ENCODE measurements at regions not wholly inside any gene's neighbourhood (a gene's known extent, or its start where the extent isn't known, plus 50 kb on each side); places are given as distances from the start of the nearest gene placed in this dataset.
"Not testable (repeated sequence)": the region's sequence is repeated elsewhere in the genome, so short reads cannot be mapped to it uniquely, and the experiment has no call there.

DNA sequence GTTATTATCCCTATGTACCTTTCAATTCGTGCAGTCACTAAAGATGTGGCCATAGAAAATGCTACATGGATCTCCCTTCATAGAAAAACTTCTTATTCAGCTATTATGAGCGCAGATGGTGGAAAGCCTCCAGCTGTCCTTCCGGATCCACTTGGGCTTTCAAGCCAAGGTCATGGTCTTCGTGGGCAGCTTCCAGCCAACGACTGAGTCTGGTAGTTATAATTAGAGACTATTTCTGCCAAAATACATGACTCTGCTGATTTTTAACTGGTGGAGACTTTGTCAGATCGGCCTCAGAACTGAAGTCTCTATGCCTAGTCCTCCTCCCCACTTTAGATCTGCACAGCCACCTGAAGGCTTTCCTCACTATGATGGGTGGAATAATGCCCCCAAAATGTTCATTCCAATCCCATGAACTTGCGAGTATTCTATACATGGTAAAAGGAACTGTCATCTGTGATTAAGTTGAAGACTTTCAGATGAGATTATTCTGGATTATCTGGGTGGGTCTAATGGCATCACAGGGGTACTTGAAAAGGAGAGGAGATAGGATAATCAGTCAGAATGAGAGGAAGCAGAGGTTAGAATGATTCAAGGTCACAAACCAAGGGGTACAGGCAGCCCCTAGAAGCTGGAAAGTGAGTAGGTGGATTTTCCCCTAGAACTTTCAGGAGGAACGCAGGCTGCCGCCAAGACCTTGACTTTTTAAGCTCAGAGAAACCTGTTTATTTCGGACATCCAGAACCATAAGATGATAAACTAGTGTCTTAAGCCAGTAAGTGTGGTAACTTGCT is 171.1 kb upstream of the CXCL13 start:
- ATAC-seq (peak; percentile 75), DNase-seq (ENCODE audit: low spot score) (peak; percentile 71)

DNA sequence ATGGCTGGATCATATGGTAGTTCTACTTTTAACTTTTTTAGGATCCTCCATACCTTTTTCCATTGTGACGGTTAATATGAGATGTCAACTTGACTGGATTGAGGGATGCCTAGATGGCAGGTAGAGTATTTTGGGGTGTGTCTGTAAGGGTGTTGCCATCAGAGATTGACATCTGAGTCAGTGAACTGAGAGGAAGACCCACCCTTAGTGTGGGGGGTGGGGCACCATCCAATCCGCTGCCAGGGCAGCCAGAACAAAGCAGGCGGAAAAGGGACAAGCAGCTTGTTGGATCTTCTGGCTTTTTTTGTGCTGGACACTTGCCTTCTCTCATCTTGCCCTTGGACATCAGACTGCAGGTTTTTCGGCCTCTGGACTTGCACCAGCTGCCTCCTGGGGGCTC is 168.5 kb upstream of the CXCL13 start:
- ATAC-seq (no peak), DNase-seq (ENCODE audit: low spot score) (no peak)

DNA sequence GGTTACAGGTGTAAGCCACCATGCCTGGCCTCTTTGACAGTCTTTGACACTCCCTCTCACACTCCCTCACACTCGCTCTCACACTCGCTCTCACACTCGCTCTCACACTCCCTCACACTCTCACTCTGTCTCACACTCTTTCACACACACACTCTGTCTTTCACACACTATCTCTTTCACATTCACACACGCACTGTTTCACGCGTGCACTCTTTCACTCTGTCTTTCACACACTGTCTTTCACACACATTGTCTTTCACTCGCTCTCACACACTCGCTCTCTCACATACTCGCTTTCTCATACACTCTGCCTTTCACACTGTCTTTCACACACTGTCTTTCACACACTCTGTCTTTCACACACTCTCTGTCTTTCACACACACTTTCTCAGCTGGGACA is 167.1 kb upstream of the CXCL13 start:
- ATAC-seq (no peak), DNase-seq (ENCODE audit: low spot score) (no peak)

DNA sequence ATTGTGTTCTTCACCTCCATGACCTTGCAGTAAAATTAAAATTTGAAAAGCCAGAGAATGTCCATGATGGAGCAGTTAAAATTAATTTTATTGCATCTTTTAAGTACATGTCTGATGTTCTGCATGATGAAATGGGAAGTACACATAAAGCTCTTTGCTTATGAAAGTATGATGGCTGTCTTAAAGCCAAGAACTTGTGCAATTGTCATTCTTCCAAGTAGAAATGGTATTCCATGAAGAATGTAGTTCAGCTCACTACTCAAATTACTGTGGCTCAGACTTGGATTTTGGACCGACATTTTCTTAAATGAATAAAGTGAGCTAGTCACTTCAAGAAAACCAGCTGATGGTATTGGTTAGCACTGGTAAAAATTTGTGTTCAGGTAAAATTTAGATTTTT is 161.7 kb upstream of the CXCL13 start:
- ATAC-seq (no peak), DNase-seq (ENCODE audit: low spot score) (no peak)

DNA sequence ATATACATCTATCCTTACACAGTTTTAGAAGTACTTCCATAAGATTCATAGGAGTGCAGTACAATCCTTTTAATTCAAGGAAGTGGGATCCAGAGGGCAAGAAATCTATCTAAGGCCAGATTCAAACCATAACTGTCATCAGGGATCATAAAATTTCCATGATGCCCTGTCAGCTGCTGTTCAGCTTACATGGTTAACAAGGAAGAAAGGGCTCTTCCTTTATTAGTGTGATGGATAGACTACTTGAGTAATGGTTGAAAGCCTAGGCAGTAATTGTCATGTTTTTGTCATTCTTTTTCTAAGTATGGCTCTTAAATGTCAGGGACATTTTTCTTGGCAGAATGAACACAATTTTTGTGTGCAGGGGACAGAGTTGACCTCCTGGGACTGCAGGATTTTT is 159.8 kb upstream of the CXCL13 start:
- ATAC-seq (no peak), DNase-seq (ENCODE audit: low spot score) (no peak)

DNA sequence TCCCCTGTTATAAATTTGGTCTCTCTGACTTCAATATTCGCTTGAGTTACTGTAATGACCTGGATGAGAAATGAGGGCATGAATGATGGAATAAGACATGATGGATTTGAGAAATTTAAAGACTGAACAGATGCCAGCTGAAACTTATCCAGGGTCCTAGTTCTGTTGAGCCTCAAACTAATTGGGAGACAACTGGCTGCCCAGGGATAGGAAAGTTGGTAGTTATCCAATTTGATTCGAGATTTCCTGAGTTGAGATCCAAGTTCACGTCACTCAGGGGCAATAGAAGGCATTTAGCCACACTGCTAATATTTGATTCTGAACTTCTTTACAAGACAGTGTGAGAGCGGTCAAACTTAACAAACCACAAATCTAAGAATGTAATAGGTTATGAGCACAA is 159.0 kb upstream of the CXCL13 start:
- ATAC-seq = peak; percentile 25

DNA sequence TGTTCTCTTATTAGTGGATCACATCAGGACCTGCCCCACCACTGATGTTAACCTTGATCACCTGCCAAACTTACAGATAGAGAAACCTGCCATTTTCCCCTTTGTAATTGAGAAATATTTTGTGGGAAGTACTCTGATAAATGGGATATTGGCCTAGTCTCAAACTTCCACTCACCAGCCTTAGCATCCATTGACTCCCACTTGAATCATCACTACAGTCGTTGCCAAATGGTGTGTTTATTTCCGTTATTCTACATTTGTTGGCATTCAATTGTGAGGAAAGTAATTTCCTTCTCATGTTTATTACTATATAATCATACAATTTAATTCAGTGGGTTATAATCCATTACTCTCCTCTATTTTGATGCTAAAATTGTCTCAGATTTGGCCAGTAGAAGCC is 156.4 kb upstream of the CXCL13 start:
- ATAC-seq (no peak), DNase-seq (ENCODE audit: low spot score) (no peak)

More for the DNA sequence above, 159.0 kb upstream of the CXCL13 start:
- DNase-seq (ENCODE audit: low spot score) = no peak

DNA sequence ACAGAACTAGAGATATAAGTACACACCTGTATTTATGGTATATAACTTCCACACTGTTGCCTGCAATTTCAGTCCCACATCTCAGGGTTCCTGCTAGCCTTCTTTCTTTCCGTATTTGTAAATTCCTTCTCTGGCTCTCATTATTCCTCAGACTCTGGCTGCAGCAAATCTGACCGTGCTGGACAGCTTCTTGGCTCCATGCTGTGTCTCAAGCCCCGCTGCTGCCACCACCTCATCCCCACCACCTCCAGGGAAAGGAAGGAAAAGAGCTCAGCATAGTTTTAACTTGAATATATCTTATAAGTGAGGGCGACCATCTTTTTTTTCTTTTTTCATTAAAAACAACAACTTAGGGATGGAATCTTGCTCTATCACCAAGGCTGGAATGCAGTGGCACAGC is 155.6 kb upstream of the CXCL13 start:
- ATAC-seq = no peak
- DNase-seq (ENCODE audit: low spot score) = no peak

DNA sequence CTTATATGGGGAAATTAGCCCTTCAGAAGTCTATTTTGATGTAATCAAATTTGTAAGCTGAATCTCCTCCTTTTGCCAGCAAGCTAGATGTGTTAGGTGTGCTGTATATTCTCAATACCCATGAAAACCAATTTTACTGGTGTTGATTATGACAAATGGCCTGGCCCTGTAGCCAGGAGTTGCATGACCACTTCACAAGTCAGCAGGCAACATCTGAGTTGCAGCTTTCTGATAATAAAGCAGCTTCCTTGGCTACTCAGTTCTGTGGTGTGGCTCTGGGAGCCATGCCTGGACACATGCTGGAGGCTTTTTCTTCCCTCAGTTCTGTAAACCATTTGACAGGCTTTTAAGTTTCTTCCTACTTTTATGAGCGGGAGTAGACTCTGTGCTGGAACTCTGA is 154.1 kb upstream of the CXCL13 start:
- no peak for ATAC-seq
- no peak for DNase-seq (ENCODE audit: low spot score)

DNA sequence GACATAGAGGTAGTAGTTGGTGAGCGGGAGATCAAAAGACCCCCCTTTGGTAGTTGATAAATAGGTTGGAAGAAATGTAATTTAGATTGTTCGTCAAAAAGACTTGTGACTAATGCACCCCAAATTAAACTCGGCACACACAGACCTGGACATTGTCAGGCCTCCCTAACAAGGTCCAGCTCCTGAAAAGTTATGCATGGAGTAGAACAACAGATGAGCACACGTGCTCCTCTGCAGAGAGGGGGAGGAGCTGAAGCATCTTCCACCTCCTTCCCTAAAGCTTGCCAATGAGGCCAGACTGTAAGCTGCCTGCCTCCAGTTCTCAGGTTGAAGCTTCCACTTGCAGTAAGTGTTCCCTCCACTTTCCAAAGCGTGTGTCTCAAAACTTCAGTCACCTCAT is 153.5 kb upstream of the CXCL13 start:
- ATAC-seq; DNase-seq (ENCODE audit: low spot score): not testable (repeated sequence)

DNA sequence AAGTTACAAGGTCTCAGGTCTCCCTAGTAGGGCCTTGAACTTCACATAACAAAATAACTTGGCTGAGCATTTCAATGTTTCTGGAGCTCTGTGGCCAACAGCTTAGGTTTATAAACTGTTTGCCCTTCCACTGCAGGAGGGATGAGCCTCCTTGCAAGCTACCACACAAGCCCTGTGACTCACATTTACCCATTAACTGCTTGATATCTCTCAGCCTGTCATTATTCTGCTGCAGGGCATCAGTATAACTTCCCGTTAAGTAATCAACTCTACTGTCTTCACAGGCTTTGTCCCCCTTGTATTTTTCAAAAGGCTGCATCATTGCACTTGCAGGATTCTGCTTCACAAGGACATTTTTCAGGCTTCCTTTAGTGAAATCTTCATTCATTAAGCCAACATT is 151.7 kb upstream of the CXCL13 start:
- ATAC-seq (no peak), DNase-seq (ENCODE audit: low spot score) (no peak)

DNA sequence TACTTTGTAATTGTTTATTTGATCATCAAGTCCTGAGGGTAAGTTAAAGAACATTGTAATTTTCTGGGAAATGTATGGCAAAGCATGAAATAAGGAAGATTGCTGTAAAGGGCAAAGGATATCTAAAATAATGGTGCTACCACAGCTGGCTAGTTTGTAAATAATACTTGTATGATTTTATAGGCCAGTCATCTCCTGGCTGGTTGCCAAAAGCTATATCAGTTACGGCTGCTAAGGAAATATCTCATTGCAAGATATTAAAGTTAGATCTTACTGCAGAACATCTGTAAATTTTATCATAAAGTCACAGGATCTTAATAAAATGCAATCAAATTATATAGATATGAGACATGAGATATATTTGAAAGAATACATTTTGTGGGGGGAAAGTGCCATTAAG is 150.8 kb upstream of the CXCL13 start:
- DNase-seq (ENCODE audit: low spot score) (no peak), ATAC-seq (no peak)

DNA sequence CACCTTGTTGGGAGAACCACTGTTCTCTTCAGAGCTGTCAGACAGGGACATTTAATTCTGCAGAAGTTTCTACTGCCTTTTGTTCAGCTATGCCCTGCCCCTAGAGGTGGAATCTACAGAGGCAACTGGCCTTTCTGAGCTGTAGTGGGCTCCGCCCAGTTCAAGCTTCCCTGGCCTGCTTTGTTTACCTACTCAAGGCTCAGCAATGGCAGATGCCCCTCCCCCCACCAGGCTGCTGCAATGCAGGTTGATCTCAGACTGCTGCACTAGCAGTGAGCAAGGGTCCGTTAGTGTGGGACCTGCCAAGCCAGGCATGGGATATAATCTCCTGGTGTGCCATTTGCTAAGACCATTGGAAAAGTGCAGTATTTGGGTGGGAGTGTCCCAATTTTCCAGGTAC is 141.5 kb upstream of the CXCL13 start:
- DNase-seq (ENCODE audit: low spot score); ATAC-seq: not testable (repeated sequence)

DNA sequence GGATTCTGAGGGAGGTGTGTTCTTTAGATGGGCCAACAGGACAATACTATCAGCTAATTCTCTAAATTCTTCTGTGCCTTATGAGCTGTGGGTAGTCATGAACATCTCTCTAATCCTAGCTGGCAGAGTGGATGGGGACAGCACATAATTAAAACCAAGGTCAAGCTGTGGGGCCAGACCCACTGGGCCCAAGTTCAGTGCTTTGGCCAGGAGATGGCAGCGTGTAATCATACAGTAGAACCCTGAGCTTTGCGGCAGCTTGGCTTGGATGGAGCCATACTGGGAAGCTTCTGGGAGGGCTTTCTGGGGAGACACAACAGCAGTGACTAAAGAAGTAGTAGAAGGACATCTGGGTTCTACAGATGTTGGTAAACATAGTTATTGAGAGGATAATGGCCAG is 140.3 kb upstream of the CXCL13 start:
- ATAC-seq (peak; percentile 99), DNase-seq (ENCODE audit: low spot score) (peak; percentile 58)

DNA sequence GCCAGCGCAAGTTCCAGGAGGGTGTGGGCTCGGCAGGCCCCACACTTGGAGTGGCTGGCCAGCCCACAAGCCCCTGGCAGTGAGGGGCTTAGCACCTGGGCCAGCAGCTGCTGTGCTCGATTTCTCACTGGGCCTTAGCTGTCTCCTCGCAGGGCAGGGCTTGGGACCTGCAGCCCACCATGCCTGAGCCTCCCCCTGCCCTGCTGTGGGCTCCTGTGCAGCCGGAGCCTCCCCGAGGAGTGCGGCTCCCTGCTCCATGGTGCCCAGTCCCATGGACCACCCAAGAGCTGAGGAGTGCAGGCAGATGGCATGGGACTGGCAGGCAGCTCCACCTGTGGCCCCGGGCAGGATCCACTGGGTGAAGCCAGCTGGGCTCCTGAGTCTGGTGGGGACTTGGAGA is 139.2 kb upstream of the CXCL13 start:
- DNase-seq (ENCODE audit: low spot score) (no peak), ATAC-seq (no peak)

DNA sequence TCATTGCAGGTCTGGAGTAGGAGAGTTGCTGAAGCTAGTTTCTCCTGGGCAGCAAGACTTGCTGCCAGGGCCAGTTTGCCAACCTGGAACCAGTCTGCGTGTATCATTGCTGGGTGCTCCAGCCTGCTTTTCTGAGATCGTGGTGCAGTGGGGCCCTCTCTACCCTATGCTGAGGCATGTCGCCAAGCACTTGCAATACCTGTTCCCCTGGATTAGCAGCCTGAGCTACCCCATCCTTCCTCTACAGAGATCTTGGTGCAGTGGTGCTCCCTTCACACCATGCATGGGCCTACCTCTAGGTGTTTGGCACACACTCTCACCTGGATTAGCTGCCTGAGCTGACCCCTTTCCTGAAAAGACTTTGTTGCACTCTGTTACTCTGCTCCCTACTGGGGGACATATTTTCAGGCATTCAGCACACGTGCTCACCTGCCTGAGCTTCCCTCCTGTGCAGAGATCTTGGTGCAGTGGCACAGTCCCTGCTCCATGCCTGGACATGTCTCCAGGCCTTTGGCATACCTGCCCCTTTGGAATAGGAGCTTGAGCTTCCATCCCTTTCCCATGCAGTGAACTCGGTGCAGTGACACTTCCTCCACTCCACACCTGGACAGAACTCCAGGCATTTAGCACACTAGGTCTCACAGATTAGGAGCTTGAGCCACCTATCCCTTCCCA is 133.7 kb upstream of the CXCL13 start:
- no peak for ATAC-seq

DNA sequence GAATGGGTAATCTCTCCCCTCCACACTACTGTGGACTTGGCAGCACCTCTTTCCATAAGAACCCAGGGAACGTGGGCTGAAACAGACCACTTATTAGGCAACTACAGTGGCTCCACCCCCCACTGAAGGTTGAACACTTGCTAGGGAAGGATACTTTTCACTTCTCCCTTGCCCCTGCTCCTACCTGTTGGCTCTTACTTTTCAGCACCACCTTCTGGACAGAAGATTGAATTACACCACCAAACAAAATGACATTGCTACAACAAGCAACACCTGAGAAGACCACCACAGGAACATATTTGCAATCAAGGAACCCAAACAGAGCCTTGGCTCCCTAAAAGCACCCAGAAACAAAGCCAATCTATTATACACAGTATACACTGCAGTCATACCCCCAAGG is 132.1 kb upstream of the CXCL13 start:
- ATAC-seq (peak; percentile 81), DNase-seq (ENCODE audit: low spot score) (no peak)

More for the DNA sequence above, 133.7 kb upstream of the CXCL13 start:
- no peak for DNase-seq (ENCODE audit: low spot score)

DNA sequence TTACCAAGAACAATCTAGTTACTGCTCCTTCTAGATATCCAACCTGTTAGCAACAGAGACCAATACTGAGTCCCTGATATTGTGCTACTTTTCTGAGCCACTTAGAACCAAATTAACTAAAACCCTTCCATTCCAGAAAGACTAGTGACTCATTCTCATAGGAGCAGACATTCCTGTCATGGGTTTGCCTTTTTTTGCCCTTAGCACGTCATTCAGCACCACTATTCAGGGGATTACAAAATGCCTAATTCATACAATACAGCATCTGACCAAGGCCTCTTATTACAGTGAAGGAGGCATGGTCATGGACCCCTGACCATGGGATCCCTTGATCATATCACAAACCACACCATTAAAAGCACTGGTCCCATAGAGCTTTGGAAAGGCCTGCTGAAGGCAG is 123.8 kb upstream of the CXCL13 start:
- DNase-seq (ENCODE audit: low spot score) (no peak), ATAC-seq (no peak)

DNA sequence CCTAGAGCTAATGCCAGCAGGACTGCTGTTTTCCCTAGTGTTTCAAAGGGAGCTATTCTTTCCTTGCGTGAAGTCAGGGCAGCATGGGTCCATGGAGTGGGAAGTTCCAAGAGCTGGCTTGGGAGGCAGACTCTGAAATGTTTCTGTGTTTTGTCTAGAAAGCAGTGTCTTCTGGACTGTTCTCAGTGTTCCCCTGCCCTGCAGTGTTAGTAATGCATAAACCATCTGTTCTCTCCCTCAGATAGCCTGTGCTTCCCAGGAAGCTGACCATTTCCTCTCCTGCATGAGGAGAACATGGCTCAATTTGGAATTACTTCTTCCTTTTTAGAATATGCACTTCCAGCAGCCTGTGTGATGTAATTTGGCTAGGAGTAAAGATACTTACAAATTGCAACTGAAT is 116.7 kb upstream of the CXCL13 start:
- no peak for DNase-seq (ENCODE audit: low spot score)
- peak; percentile 19 for ATAC-seq

DNA sequence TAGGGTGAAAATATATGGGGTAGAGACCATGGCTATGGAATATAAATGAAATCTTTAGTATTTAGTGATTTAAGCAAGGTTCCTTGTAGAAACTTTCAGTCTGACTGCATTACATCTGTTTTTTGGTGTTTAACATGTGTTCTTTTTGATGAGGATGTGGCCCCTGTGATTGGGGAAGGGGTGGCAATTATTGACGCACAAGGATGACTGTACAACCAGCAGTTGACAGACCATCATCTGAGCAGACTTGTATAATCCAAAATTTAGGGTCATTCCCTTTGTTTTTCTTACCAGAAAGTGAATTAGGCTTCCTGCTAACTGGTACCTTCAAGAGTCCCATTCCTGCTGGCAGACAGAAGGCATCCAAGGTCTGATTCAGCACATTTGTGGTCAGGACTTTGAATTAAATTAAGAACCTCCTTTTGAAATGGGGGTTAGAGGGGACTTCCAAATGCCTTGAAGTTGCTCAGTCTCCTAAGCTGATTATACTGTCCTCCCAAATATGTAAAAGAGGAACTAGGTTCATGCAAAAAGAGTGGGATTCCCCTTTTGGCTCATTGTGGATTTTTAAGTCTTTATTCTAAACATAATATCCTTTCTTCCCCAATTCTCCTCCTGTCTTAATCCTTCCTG is 112.4 kb upstream of the CXCL13 start:
- no peak for ATAC-seq

DNA sequence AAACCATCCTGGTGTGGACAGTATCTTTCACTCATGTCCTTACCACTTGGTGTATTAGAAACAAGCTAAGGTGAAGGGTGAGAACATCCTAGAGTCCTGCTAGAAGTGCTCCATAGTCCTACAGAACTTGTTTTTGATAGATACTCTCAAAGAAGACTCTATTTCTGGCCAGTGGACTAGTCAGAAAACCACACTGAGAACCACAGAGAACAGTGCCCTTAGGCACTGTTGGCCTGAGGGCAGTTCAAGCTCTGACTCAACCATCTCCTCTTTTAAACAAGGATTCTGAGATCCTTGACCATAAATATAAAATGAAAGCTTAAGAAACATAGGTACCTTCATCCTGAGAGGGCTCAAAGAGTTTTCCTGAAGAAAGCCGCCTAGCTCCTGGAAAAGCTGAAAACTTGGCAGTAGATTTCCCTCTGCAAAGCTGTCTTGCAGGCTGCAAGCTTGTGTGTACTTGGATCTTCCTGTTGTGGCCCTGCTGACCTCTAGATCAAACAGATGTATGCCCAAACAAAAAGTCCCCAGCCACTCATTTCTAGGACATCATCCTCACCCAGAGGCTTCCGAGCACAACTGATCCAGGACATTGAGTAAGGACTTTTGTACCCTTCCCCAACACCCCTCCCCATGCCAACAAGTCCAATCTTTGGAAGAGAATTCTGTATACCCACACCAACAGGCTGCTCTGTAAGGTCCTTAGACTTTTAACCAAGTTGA is 111.6 kb upstream of the CXCL13 start:
- ATAC-seq (peak; percentile 87), DNase-seq (ENCODE audit: low spot score) (peak; percentile 49)

More for the DNA sequence above, 112.4 kb upstream of the CXCL13 start:
- no peak for DNase-seq (ENCODE audit: low spot score)

Measured in left lobe of liver (tissue), 2 donors.